Mammary epithelial cell (primary cell): ENCODE measurements at regions not wholly inside any gene's neighbourhood (a gene's known extent, or its start where the extent isn't known, plus 50 kb on each side); places are given as distances from the start of the nearest gene placed in this dataset.

Experiments
- EZH2 ChIP-seq: IDR thresholded peaks from 2 replicates; pipeline ENCODE4 v1.6.1; 2012; ENCODE audit warnings: low read length, inconsistent platforms, borderline replicate concordance
- TF ChIP-seq, protein P1 (sequence below), 2 donors: IDR thresholded peaks in 1 of 2; conservative IDR thresholded peaks in 1 of 2; 2 replicates each; pipeline ENCODE4 v1.5.1; 2011 to 2012; ENCODE audit warnings: inconsistent platforms in 2 of 2, low read length in 2 of 2, mild to moderate bottlenecking in 2 of 2, control low read depth in 1 of 2, low read depth in 1 of 2; ENCODE audit not compliant: insufficient read depth in 1 of 2; ENCODE audit errors: extremely low read depth in 1 of 2

DNA sequence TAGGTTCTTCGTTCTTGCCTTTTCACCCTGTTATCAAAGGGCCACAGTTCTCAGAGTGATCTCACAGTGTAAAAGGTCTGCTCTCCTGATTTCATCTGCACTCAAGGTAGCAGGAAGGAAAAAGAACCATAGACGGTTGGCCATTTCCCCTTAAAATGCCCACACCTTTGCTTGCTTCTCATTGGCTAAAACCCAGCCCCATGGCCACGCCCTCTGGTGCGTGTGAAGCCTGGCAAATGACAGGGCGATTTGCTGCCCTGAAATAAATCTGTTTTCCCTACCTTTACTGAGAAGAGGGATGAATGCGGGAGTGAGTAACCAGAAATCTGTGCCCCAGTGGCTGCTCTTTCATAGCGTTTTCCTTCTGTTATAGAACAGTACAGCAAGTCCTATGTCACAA, 269.3 kb downstream of the POU4F1 start:
- TF ChIP-seq, protein P1, sequence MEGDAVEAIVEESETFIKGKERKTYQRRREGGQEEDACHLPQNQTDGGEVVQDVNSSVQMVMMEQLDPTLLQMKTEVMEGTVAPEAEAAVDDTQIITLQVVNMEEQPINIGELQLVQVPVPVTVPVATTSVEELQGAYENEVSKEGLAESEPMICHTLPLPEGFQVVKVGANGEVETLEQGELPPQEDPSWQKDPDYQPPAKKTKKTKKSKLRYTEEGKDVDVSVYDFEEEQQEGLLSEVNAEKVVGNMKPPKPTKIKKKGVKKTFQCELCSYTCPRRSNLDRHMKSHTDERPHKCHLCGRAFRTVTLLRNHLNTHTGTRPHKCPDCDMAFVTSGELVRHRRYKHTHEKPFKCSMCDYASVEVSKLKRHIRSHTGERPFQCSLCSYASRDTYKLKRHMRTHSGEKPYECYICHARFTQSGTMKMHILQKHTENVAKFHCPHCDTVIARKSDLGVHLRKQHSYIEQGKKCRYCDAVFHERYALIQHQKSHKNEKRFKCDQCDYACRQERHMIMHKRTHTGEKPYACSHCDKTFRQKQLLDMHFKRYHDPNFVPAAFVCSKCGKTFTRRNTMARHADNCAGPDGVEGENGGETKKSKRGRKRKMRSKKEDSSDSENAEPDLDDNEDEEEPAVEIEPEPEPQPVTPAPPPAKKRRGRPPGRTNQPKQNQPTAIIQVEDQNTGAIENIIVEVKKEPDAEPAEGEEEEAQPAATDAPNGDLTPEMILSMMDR (conservative IDR thresholded peaks at IDR 0.05 in 1 of 2, IDR thresholded peaks at IDR 0.05 in 1 of 2; ENCODE audit: extremely low read depth in 1 of 2, insufficient read depth in 1 of 2, low read depth in 1 of 2, low read length in 2 of 2) = no peak
- no peak for TF ChIP-seq EZH2
